Loucy (cell line): ENCODE measurements at regions not wholly inside any gene's neighbourhood (a gene's known extent, or its start where the extent isn't known, plus 50 kb on each side); places are given as distances from the start of the nearest gene placed in this dataset.

Experiments used
- EZH2phosphoT487 ChIP-seq: fragments of 200-600 bp; IDR thresholded peaks from 2 replicates; pipeline ENCODE4 v1.6.1; 2018; ENCODE audit warnings: antibody characterized with exemption, mild to moderate bottlenecking, moderate library complexity, borderline replicate concordance
- TF ChIP-seq, protein P1 (sequence below): fragments of 200-600 bp; sonication (generic); conservative IDR thresholded peaks from 2 replicates; pipeline ENCODE4 v1.5.1; 2014; ENCODE audit warnings: mild to moderate bottlenecking, antibody characterized with exemption, low read length

DNA sequence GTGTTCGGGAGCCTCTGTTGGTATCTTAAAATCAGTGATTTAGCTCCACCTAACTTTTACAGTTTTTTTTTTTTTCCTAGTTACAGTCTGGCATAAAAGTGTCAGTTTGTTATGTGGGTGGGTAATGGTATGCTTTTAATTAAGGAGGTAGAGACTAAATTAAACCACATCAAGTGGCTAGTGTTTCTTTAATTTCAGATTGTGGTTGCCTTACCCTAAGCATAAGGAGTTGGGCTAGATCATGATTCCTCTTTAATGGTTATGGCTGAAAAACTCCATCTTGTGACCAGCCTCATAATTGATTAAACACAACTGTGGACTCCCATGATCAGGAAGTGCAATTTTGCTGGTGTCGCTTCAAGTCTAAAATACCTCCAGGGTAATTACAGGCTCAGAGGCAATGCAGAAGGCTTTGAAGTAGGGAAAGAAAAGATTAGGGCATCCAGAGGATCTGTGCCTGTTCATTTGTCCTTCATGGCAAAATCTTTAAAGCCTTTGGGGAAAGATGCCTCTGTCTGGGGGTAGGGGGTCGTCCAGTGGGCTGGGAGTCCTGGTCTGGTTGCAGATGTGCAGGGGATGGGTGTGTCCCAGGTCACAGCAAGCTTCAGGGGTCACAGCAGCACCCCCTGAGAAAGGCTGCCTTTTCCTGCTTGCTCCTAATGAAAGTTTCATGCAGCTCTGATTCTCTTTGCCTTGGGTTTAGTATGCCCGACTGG is 579.2 kb downstream of the BCL11A start:
- TF ChIP-seq, protein P1, sequence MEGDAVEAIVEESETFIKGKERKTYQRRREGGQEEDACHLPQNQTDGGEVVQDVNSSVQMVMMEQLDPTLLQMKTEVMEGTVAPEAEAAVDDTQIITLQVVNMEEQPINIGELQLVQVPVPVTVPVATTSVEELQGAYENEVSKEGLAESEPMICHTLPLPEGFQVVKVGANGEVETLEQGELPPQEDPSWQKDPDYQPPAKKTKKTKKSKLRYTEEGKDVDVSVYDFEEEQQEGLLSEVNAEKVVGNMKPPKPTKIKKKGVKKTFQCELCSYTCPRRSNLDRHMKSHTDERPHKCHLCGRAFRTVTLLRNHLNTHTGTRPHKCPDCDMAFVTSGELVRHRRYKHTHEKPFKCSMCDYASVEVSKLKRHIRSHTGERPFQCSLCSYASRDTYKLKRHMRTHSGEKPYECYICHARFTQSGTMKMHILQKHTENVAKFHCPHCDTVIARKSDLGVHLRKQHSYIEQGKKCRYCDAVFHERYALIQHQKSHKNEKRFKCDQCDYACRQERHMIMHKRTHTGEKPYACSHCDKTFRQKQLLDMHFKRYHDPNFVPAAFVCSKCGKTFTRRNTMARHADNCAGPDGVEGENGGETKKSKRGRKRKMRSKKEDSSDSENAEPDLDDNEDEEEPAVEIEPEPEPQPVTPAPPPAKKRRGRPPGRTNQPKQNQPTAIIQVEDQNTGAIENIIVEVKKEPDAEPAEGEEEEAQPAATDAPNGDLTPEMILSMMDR, result no peak
- no peak for TF ChIP-seq EZH2phosphoT487
